ENCODE measurements at regions not wholly inside any gene's neighbourhood (a gene's known extent, or its start where the extent isn't known, plus 50 kb on each side); places are given as distances from the start of the nearest gene placed in this dataset.

DNA sequence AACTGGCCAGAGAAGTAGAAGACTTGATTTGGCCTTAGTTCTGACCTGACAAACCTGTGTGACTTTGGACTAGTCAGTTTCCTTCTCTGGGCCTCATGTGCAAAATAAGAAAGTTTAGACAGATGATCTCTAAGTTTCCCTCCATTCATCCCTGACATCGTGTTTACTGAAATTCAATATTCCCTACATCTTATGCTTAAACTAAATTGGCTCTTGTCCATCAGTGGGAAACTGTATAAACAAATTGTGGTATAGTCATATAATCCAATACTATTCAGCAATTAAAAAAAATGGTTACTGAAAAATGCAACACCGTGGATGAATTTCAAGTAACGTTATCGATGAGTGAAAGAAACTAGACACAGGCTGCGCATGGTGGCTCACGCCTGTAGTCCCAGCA, 64.4 kb upstream of the HRH1 start:
- no peak overlapping the region for H3K4me3 ChIP-seq (ENCODE audit: low read depth, low read length)
- no peak for DNase-seq (ENCODE audit: low read depth)
- no peak for TF ChIP-seq CTCF (IDR thresholded peaks at IDR 0.05; ENCODE audit: insufficient read depth, low read length, poor library complexity, severe bottlenecking)
- H3K27me3 ChIP-seq (ENCODE audit: control insufficient read depth, insufficient read depth, low read length): no peaks in the 10 kb centered on the region
- H3K36me3 ChIP-seq (ENCODE audit: control insufficient read depth, insufficient read depth, low read length): no peaks in the 10 kb centered on the region

- DNase-seq (ENCODE audit: low read depth): no peak
- Histone ChIP-seq H3K36me3 (ENCODE audit: control insufficient read depth, insufficient read depth, low read length) (no peaks in the 10 kb centered on the region), H3K27me3 (ENCODE audit: control insufficient read depth, insufficient read depth, low read length) (no peaks in the 10 kb centered on the region), H3K4me3 (ENCODE audit: low read depth, low read length) (no peak overlapping the region)
- TF ChIP-seq CTCF (IDR thresholded peaks at IDR 0.05; ENCODE audit: insufficient read depth, low read length, poor library complexity, severe bottlenecking): no peak
Observed at GRCh38 chr3:11090551-11090950, 63.7 kb upstream of the HRH1 start.

- H3K36me3 ChIP-seq (ENCODE audit: control insufficient read depth, insufficient read depth, low read length): no peaks in the 10 kb centered on the region
- no peak for TF ChIP-seq CTCF (IDR thresholded peaks at IDR 0.05; ENCODE audit: insufficient read depth, low read length, poor library complexity, severe bottlenecking)
- no peak for DNase-seq (ENCODE audit: low read depth)
- no peaks in the 10 kb centered on the region for H3K27me3 ChIP-seq (ENCODE audit: control insufficient read depth, insufficient read depth, low read length)
- no peak overlapping the region for H3K4me3 ChIP-seq (ENCODE audit: low read depth, low read length)
Observed at GRCh38 chr3:11091088-11091590, 63.2 kb upstream of the HRH1 start.

DNA sequence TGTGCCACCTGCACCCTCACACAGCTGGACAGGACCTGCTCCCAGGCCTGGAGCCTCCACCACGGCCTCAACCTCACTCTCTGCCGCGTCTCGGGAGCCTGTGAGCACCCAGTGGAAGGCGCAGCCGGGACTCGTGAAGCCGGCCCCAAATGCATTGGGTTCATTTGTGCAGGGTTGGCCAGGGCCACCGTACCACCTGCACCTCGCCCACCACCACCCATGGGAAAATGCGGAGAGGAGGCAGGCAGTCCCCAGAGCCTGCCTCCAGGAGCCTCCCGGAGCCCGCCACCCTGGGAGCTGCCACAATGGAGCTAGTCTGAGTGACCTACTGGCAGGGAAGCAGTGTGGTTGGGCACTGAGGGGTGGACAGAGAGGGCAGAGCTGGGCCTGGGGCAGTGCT, 62.5 kb upstream of the HRH1 start:
- no peak for DNase-seq (ENCODE audit: low read depth)
- TF ChIP-seq CTCF (IDR thresholded peaks at IDR 0.05; ENCODE audit: insufficient read depth, low read length, poor library complexity, severe bottlenecking): no peak
- no peak overlapping the region for H3K4me3 ChIP-seq (ENCODE audit: low read depth, low read length)
- H3K27me3 ChIP-seq (ENCODE audit: control insufficient read depth, insufficient read depth, low read length): no peaks in the 10 kb centered on the region
- no peaks in the 10 kb centered on the region for H3K36me3 ChIP-seq (ENCODE audit: control insufficient read depth, insufficient read depth, low read length)

GRCh38 chr3:11093823-11094340, 60.4 kb upstream of the HRH1 start:
- no peak for DNase-seq (ENCODE audit: low read depth)
- Histone ChIP-seq H3K4me3 (ENCODE audit: low read depth, low read length) (no peak overlapping the region), H3K36me3 (ENCODE audit: control insufficient read depth, insufficient read depth, low read length) (no peaks in the 10 kb centered on the region), H3K27me3 (ENCODE audit: control insufficient read depth, insufficient read depth, low read length) (no peaks in the 10 kb centered on the region)
- TF ChIP-seq CTCF (IDR thresholded peaks at IDR 0.05; ENCODE audit: insufficient read depth, low read length, poor library complexity, severe bottlenecking): no peak

- DNase-seq (ENCODE audit: low read depth): no peak
- H3K4me3 ChIP-seq (ENCODE audit: low read depth, low read length): no peak overlapping the region
Observed at GRCh38 chr3:11095932-11096265, 58.4 kb upstream of the HRH1 start.

More at GRCh38 chr3:11095932-11096265, 58.4 kb upstream of the HRH1 start:
- Histone ChIP-seq H3K36me3 (ENCODE audit: control insufficient read depth, insufficient read depth, low read length) (no peaks in the 10 kb centered on the region), H3K27me3 (ENCODE audit: control insufficient read depth, insufficient read depth, low read length) (no peaks in the 10 kb centered on the region)
- TF ChIP-seq CTCF (IDR thresholded peaks at IDR 0.05; ENCODE audit: insufficient read depth, low read length, poor library complexity, severe bottlenecking): peak; percentile 48
